Ishikawa (cell line): ENCODE measurements at regions not wholly inside any gene's neighbourhood (a gene's known extent, or its start where the extent isn't known, plus 50 kb on each side); places are given as distances from the start of the nearest gene placed in this dataset.

Experiments
- CEBPB ChIP-seq: IDR thresholded peaks from 2 replicates; pipeline ENCODE4 v1.6.1; 2012
- CREB1 ChIP-seq: IDR thresholded peaks from 2 replicates; pipeline ENCODE4 v1.6.1; 2012; ENCODE audit warnings: low read depth
- EGR1 ChIP-seq: IDR thresholded peaks from 2 replicates; pipeline ENCODE4 v1.6.1; 2012
- EP300 ChIP-seq: IDR thresholded peaks from 2 replicates; pipeline ENCODE4 v1.6.1; 2012; ENCODE audit warnings: borderline replicate concordance
- FOXM1 ChIP-seq: IDR thresholded peaks from 2 replicates; pipeline ENCODE4 v1.6.1; 2012; ENCODE audit warnings: low read depth, borderline replicate concordance
- MAX ChIP-seq: IDR thresholded peaks from 2 replicates; pipeline ENCODE4 v1.6.1; 2012
- NFIC ChIP-seq: IDR thresholded peaks from 2 replicates; pipeline ENCODE4 v1.6.1; 2012
- RAD21 ChIP-seq: IDR thresholded peaks from 2 replicates; pipeline ENCODE4 v1.6.1; 2012; ENCODE audit warnings: low read depth
- REST ChIP-seq: IDR thresholded peaks from 2 replicates; pipeline ENCODE4 v1.6.1; 2012; ENCODE audit warnings: low read depth, mild to moderate bottlenecking
- TAF1 ChIP-seq: IDR thresholded peaks from 2 replicates; pipeline ENCODE4 v1.6.1; 2012; ENCODE audit warnings: low read depth, mild to moderate bottlenecking
- TCF12 ChIP-seq: IDR thresholded peaks from 2 replicates; pipeline ENCODE4 v1.6.1; 2012; ENCODE audit warnings: low read depth
- TEAD4 ChIP-seq: IDR thresholded peaks from 2 replicates; pipeline ENCODE4 v1.6.1; 2012
- USF1 ChIP-seq: IDR thresholded peaks from 2 replicates; pipeline ENCODE4 v1.6.1; 2012
- YY1 ChIP-seq: IDR thresholded peaks from 2 replicates; pipeline ENCODE4 v1.6.1; 2012; ENCODE audit warnings: low read depth
- ZBTB7A ChIP-seq: IDR thresholded peaks from 2 replicates; pipeline ENCODE4 v1.6.1; 2012; ENCODE audit warnings: low read depth

- TF ChIP-seq YY1 = no peak
- TF ChIP-seq NFIC = no peak
- TF ChIP-seq REST = no peak
Observed at GRCh38 chr5:13027874-13028273, 916.6 kb downstream of the DNAH5 start.

GRCh38 chr5:13019729-13020128 is 924.8 kb downstream of the DNAH5 start:
- TF ChIP-seq FOXM1 = no peak
- no peak for TF ChIP-seq EGR1
- TF ChIP-seq USF1 = no peak
- TF ChIP-seq ZBTB7A = no peak
- TF ChIP-seq MAX = no peak
- TF ChIP-seq EP300 = no peak
- no peak for TF ChIP-seq CEBPB
- no peak for TF ChIP-seq TEAD4
- TF ChIP-seq REST = no peak
- no peak for TF ChIP-seq CREB1
- no peak for TF ChIP-seq TAF1
- no peak for TF ChIP-seq YY1
- no peak for TF ChIP-seq TCF12
- no peak for TF ChIP-seq NFIC
- TF ChIP-seq RAD21 = no peak

- TF ChIP-seq MAX (no peak), FOXM1 (no peak), TAF1 (no peak), NFIC (no peak), YY1 (no peak), REST (no peak), CREB1 (no peak), TCF12 (no peak), USF1 (no peak), RAD21 (no peak), EGR1 (no peak), EP300 (no peak), CEBPB (no peak), TEAD4 (no peak), ZBTB7A (no peak)
Observed at GRCh38 chr5:13003457-13003856, 941.0 kb downstream of the DNAH5 start.

- TF ChIP-seq CREB1 (no peak), NFIC (no peak), TCF12 (no peak), TAF1 (no peak), MAX (no peak), REST (no peak), USF1 (no peak), ZBTB7A (no peak), FOXM1 (no peak), EGR1 (no peak), CEBPB (no peak), YY1 (no peak), TEAD4 (no peak), RAD21 (no peak)
Observed at GRCh38 chr5:12999667-13000066, 944.8 kb downstream of the DNAH5 start.
